OCI-LY1 (cell line): ENCODE measurements at regions not wholly inside any gene's neighbourhood (a gene's known extent, or its start where the extent isn't known, plus 50 kb on each side); places are given as distances from the start of the nearest gene placed in this dataset.
"Not testable (repeated sequence)": the region's sequence is repeated elsewhere in the genome, so short reads cannot be mapped to it uniquely, and the experiment has no call there.

Source experiments
- H2AFZ ChIP-seq: fragments of 200-600 bp; sonication (generic), shearing (Covaris generic); 2 replicates; pipeline ENCODE4 v1.6.0; 2014; ENCODE audit warnings: antibody characterized with exemption, mild to moderate bottlenecking, low read length
- H3F3A ChIP-seq: fragments of 200-600 bp; sonication (generic), shearing (Covaris generic); 2 replicates; pipeline ENCODE4 v1.6.0; 2014; ENCODE audit warnings: mild to moderate bottlenecking, antibody characterized with exemption, low read length, moderate library complexity; ENCODE audit not compliant: insufficient read depth
- H3K27ac ChIP-seq: fragments of 200-600 bp; sonication (generic); 2 replicates; pipeline ENCODE4 v1.5.1; 2014; ENCODE audit warnings: low read length, mixed run types, mild to moderate bottlenecking, low read depth; ENCODE audit not compliant: poor library complexity, severe bottlenecking
- H3K27me3 ChIP-seq: fragments of 200-600 bp; sonication (generic); 2 replicates; pipeline ENCODE4 v1.6.0; 2014; ENCODE audit warnings: antibody characterized with exemption, mild to moderate bottlenecking, low read length, moderate library complexity; ENCODE audit not compliant: insufficient read depth
- H3K36me3 ChIP-seq: fragments of 200-600 bp; sonication (generic); 2 replicates; pipeline ENCODE4 v1.6.1; 2014; ENCODE audit warnings: mild to moderate bottlenecking, antibody characterized with exemption, low read length, moderate library complexity, mixed read lengths; ENCODE audit not compliant: insufficient read depth
- H3K4me1 ChIP-seq: fragments of 200-600 bp; sonication (generic); 2 replicates; pipeline ENCODE4 v1.5.1; 2014; ENCODE audit warnings: mild to moderate bottlenecking, low read length, moderate library complexity; ENCODE audit not compliant: insufficient read depth, severe bottlenecking
- H3K4me2 ChIP-seq: fragments of 200-600 bp; sonication (generic), shearing (Covaris generic); 2 replicates; pipeline ENCODE4 v1.6.1; 2014; ENCODE audit warnings: low read length
- H3K4me3 ChIP-seq: fragments of 200-600 bp; sonication (generic); 2 replicates; pipeline ENCODE4 v1.5.1; 2014; ENCODE audit warnings: low read length, low read depth, mild to moderate bottlenecking, mixed read lengths; ENCODE audit not compliant: poor library complexity, severe bottlenecking
- H3K79me2 ChIP-seq: fragments of 200-600 bp; shearing (Covaris generic); 2 replicates; pipeline ENCODE4 v1.6.1; 2016; ENCODE audit warnings: mixed run types, low read length, mixed read lengths; ENCODE audit not compliant: insufficient read depth
- H3K9ac ChIP-seq: fragments of 200-600 bp; sonication (generic), shearing (Covaris generic); 2 replicates; pipeline ENCODE4 v1.6.1; 2014; ENCODE audit warnings: mild to moderate bottlenecking, low read length, mixed read lengths
- H3K9me2 ChIP-seq: fragments of 200-600 bp; sonication (generic), shearing (Covaris generic); 2 replicates; pipeline ENCODE4 v1.6.1; 2014; ENCODE audit warnings: low read depth, mild to moderate bottlenecking, low read length, mixed read lengths
- H3K9me3 ChIP-seq: fragments of 200-600 bp; shearing (Covaris generic); 2 replicates; pipeline ENCODE4 v1.6.1; 2014; ENCODE audit warnings: low read length, mixed read lengths
- H4K20me1 ChIP-seq: fragments of 200-600 bp; sonication (generic), shearing (Covaris generic); 2 replicates; pipeline ENCODE4 v1.6.0; 2016; ENCODE audit warnings: mild to moderate bottlenecking, low read length; ENCODE audit not compliant: insufficient read depth
- CTCF ChIP-seq: fragments of 200-600 bp; sonication (generic), shearing (Covaris generic); IDR thresholded peaks from 2 replicates; pipeline ENCODE4 v1.5.1; 2017; ENCODE audit warnings: mild to moderate bottlenecking, antibody characterized with exemption, low read length, moderate library complexity, mixed read lengths
- EZH2 ChIP-seq: fragments of 200-600 bp; sonication (generic), shearing (Covaris generic); IDR thresholded peaks from 2 replicates; pipeline ENCODE4 v1.8.0; 2017; ENCODE audit warnings: borderline replicate concordance, mixed run types, mild to moderate bottlenecking, antibody characterized with exemption, low read length, moderate library complexity, mixed read lengths

GRCh38 chr11:41714101-41714500 is 254.6 kb upstream of the LRRC4C start:
- H3K9me2 ChIP-seq, result no peaks in the 10 kb centered on the region
- H3K36me3 ChIP-seq, result no peaks in the 10 kb centered on the region
- H3K27ac ChIP-seq, result no peak overlapping the region
- H3K4me2 ChIP-seq, result no peak overlapping the region
- no peaks in the 10 kb centered on the region for H3K9me3 ChIP-seq
- no peaks in the 10 kb centered on the region for H3K79me2 ChIP-seq
- H4K20me1 ChIP-seq, result no peaks in the 10 kb centered on the region
- no peak overlapping the region for H3K9ac ChIP-seq
- H3F3A ChIP-seq, result no peaks in the 10 kb centered on the region
- no peaks in the 10 kb centered on the region for H3K4me1 ChIP-seq
- no peaks in the 10 kb centered on the region for H3K27me3 ChIP-seq
- H2AFZ ChIP-seq, result no peak overlapping the region
- no peak for TF ChIP-seq CTCF
- no peak for TF ChIP-seq EZH2
- H3K4me3 ChIP-seq, result no peak overlapping the region

- Histone ChIP-seq H3K9me3 (no peaks in the 10 kb centered on the region), H3F3A (no peaks in the 10 kb centered on the region), H3K79me2 (no peaks in the 10 kb centered on the region), H3K9ac (no peak overlapping the region), H3K4me3 (no peak overlapping the region), H3K4me2 (no peak overlapping the region), H3K9me2 (no peaks in the 10 kb centered on the region), H3K27ac (no peak overlapping the region), H3K36me3 (no peaks in the 10 kb centered on the region), H2AFZ (no peak overlapping the region), H3K4me1 (no peaks in the 10 kb centered on the region), H4K20me1 (no peaks in the 10 kb centered on the region), H3K27me3 (no peaks in the 10 kb centered on the region)
- TF ChIP-seq CTCF (no peak), EZH2 (no peak)
These were observed 257.4 kb upstream of the LRRC4C start for GRCh38 chr11:41716862-41717261.

GRCh38 chr11:41720761-41721160 is 261.3 kb upstream of the LRRC4C start:
- H3K79me2 ChIP-seq, result no peaks in the 10 kb centered on the region
- no peaks in the 10 kb centered on the region for H3K9me3 ChIP-seq
- no peak for TF ChIP-seq EZH2
- TF ChIP-seq CTCF, result no peak
- H3K4me2 ChIP-seq, result no peak overlapping the region
- no peaks in the 10 kb centered on the region for H3K36me3 ChIP-seq
- no peak overlapping the region for H3K27ac ChIP-seq
- H4K20me1 ChIP-seq, result no peaks in the 10 kb centered on the region
- H2AFZ ChIP-seq, result no peak overlapping the region
- H3K9ac ChIP-seq, result no peak overlapping the region
- no peaks in the 10 kb centered on the region for H3F3A ChIP-seq
- no peaks in the 10 kb centered on the region for H3K27me3 ChIP-seq
- H3K4me1 ChIP-seq, result no peaks in the 10 kb centered on the region
- no peaks in the 10 kb centered on the region for H3K9me2 ChIP-seq
- H3K4me3 ChIP-seq, result no peak overlapping the region

- not testable (repeated sequence) for H3K4me1 ChIP-seq, H3K79me2 ChIP-seq, H3K27me3 ChIP-seq, H3K4me3 ChIP-seq, H3F3A ChIP-seq, H3K9ac ChIP-seq, H3K4me2 ChIP-seq, H3K9me3 ChIP-seq, H3K36me3 ChIP-seq, H4K20me1 ChIP-seq, H3K9me2 ChIP-seq, H3K27ac ChIP-seq, H2AFZ ChIP-seq
These were observed 268.7 kb upstream of the LRRC4C start for GRCh38 chr11:41728161-41728560.
